Gastroesophageal sphincter (tissue), 4 donors: ENCODE measurements at regions not wholly inside any gene's neighbourhood (a gene's known extent, or its start where the extent isn't known, plus 50 kb on each side); places are given as distances from the start of the nearest gene placed in this dataset.

Source experiments
- ATAC-seq: fragments of 150-250 bp; one replicate; pipeline ENCODE4 v1.9.1; 2016; ENCODE audit warnings: mild to moderate bottlenecking, moderate library complexity
- H3K27ac ChIP-seq, 4 donors: fragments of 200-600 bp; sonication (generic) in 3 of 4; 1 replicate in 3 of 4; 2 replicates in 1 of 4; pipeline ENCODE4 v1.5.1; 2016 to 2019
- H3K27me3 ChIP-seq: fragments of 200-600 bp; sonication (generic); one replicate; pipeline ENCODE4 v1.5.1; 2019
- H3K36me3 ChIP-seq, 2 donors: fragments of 200-600 bp; sonication (generic); one replicate each; pipeline ENCODE4 v1.5.1; 2019; ENCODE audit warnings: control low read depth in 1 of 2
- H3K4me1 ChIP-seq, 3 donors: fragments of 200-600 bp; sonication (generic); 1 replicate in 2 of 3; 2 replicates in 1 of 3; pipeline ENCODE4 v1.5.1; 2016 to 2019; ENCODE audit warnings: control low read depth in 2 of 3
- H3K4me3 ChIP-seq, 2 donors: fragments of 200-600 bp; sonication (generic); one replicate each; pipeline ENCODE4 v1.5.1; 2019; ENCODE audit warnings: mild to moderate bottlenecking in 1 of 2, moderate library complexity in 1 of 2
- H3K9me3 ChIP-seq, 3 donors: fragments of 200-600 bp; sonication (generic); one replicate each; pipeline ENCODE4 v1.5.1; 2017 to 2019; ENCODE audit warnings: control low read depth in 2 of 3
- CTCF ChIP-seq, 4 experiments: fragments of 200-600 bp in 2 of 4; fragments of 450-650 bp in 2 of 4; sonication (generic) in 1 of 4; IDR thresholded peaks; one replicate each; pipeline ENCODE4 v1.5.1; 2017 to 2019; ENCODE audit warnings: antibody characterized with exemption in 4 of 4, mild to moderate bottlenecking in 2 of 4, moderate library complexity in 2 of 4
- EP300 ChIP-seq: sonication (generic); formaldehyde crosslinking; IDR thresholded peaks from one replicate; pipeline ENCODE4 v1.6.1; 2017; ENCODE audit warnings: antibody characterized with exemption, mild to moderate bottlenecking
- POLR2A ChIP-seq, 2 donors: fragments of 450-650 bp; IDR thresholded peaks; one replicate each; pipeline ENCODE4 v1.6.1; 2017; ENCODE audit warnings: antibody characterized with exemption in 2 of 2, mild to moderate bottlenecking in 2 of 2, moderate library complexity in 1 of 2
- POLR2AphosphoS5 ChIP-seq: sonication (generic); formaldehyde crosslinking; IDR thresholded peaks from one replicate; pipeline ENCODE4 v1.6.1; 2017; ENCODE audit warnings: antibody characterized with exemption
- WGBS, 2 donors: methylation state at CpG; one replicate each; pipeline ENCODE4 v1.1.5; 2018; ENCODE audit warnings: low coverage in 1 of 2; 5-methylcytosine and 5-hydroxymethylcytosine counted together

GRCh38 chr3:34635352-34635850 lies 837.0 kb downstream of the PDCD6IP start:
- Histone ChIP-seq H3K27me3 (no peaks in the 10 kb centered on the region), H3K27ac (no peak overlapping the region)
- WGBS, 2 donors: 86 to 90% methylated on average over 2 to 7 of the region's 11 CpGs

GRCh38 chr3:34646911-34647460 lies 848.6 kb downstream of the PDCD6IP start:
- Histone ChIP-seq H3K4me1 (no peaks in the 10 kb centered on the region), H3K36me3 (no peaks in the 10 kb centered on the region), H3K4me3 (no peak overlapping the region), H3K9me3 (no peaks in the 10 kb centered on the region), H3K27me3 (no peaks in the 10 kb centered on the region), H3K27ac (no peak overlapping the region)
- ATAC-seq: no peak
- 61 to 74% methylated on average over 5 of the region's 5 CpGs for WGBS, 2 donors
- no peak for TF ChIP-seq POLR2A (IDR thresholded peaks at IDR 0.05)
- TF ChIP-seq CTCF (IDR thresholded peaks at IDR 0.05): no peak
- no peak for TF ChIP-seq EP300
- TF ChIP-seq POLR2AphosphoS5: no peak

More at GRCh38 chr3:34635352-34635850, 837.0 kb downstream of the PDCD6IP start:
- H3K9me3 ChIP-seq: peaks cover 0 to 9% (median 0%) of the 10 kb centered on the region in 3 donors
- TF ChIP-seq CTCF (IDR thresholded peaks at IDR 0.05) (no peak), POLR2A (IDR thresholded peaks at IDR 0.05) (no peak), EP300 (no peak), POLR2AphosphoS5 (no peak)
- no peak overlapping the region for H3K4me3 ChIP-seq
- ATAC-seq: no peak
- H3K36me3 ChIP-seq: no peaks in the 10 kb centered on the region
- no peaks in the 10 kb centered on the region for H3K4me1 ChIP-seq

- H3K27ac ChIP-seq: no peak overlapping the region
- H3K9me3 ChIP-seq: no peaks in the 10 kb centered on the region
- no peaks in the 10 kb centered on the region for H3K36me3 ChIP-seq
- H3K27me3 ChIP-seq: no peaks in the 10 kb centered on the region
- 66 to 86% methylated on average over 4 of the region's 4 CpGs for WGBS, 2 donors
- ATAC-seq: no peak
- no peak overlapping the region for H3K4me3 ChIP-seq
- no peaks in the 10 kb centered on the region for H3K4me1 ChIP-seq
- TF ChIP-seq CTCF (IDR thresholded peaks at IDR 0.05): no peak
- TF ChIP-seq EP300: no peak
- TF ChIP-seq POLR2AphosphoS5: no peak
- TF ChIP-seq POLR2A (IDR thresholded peaks at IDR 0.05): no peak
Measured at GRCh38 chr3:34650131-34650530, 851.7 kb downstream of the PDCD6IP start.

GRCh38 chr3:34668915-34669314 lies 870.5 kb downstream of the PDCD6IP start:
- Histone ChIP-seq H3K4me3 (no peak overlapping the region), H3K4me1 (no peaks in the 10 kb centered on the region), H3K36me3 (no peaks in the 10 kb centered on the region), H3K27ac (no peak overlapping the region), H3K27me3 (no peaks in the 10 kb centered on the region), H3K9me3 (no peaks in the 10 kb centered on the region)
- WGBS, 2 donors: 74 to 96% methylated on average over 3 of the region's 3 CpGs
- ATAC-seq: no peak
- TF ChIP-seq POLR2A (IDR thresholded peaks at IDR 0.05) (no peak), EP300 (no peak), CTCF (IDR thresholded peaks at IDR 0.05) (no peak), POLR2AphosphoS5 (no peak)

- H3K27me3 ChIP-seq: no peaks in the 10 kb centered on the region
- no peaks in the 10 kb centered on the region for H3K36me3 ChIP-seq
- WGBS, 2 donors: 70 to 100% methylated on average over 1 to 2 of the region's 3 CpGs
- H3K27ac ChIP-seq: no peak overlapping the region
- no peaks in the 10 kb centered on the region for H3K4me1 ChIP-seq
- TF ChIP-seq POLR2A (IDR thresholded peaks at IDR 0.05): no peak
- no peak for TF ChIP-seq EP300
- no peak for TF ChIP-seq POLR2AphosphoS5
- TF ChIP-seq CTCF (IDR thresholded peaks at IDR 0.05): no peak
- ATAC-seq: no peak
- no peaks in the 10 kb centered on the region for H3K9me3 ChIP-seq
- no peak overlapping the region for H3K4me3 ChIP-seq
Measured at GRCh38 chr3:34669490-34669889, 871.1 kb downstream of the PDCD6IP start.
